GM12891 (cell line): ENCODE measurements at regions not wholly inside any gene's neighbourhood (a gene's known extent, or its start where the extent isn't known, plus 50 kb on each side); places are given as distances from the start of the nearest gene placed in this dataset.
"Not testable (repeated sequence)": the region's sequence is repeated elsewhere in the genome, so short reads cannot be mapped to it uniquely, and the experiment has no call there.

Experiments used
- DNase-seq: peaks from one replicate; pipeline ENCODE4 v3.0.0; 2011; ENCODE audit warnings: low spot score; ENCODE audit not compliant: insufficient read length
- FAIRE-seq: peaks from 2 replicates; lab custom pipeline; 2011; peaks lifted over from hg19 to GRCh38; lab: Jason Lieb, UNC
- PAX5 ChIP-seq: IDR thresholded peaks from 2 replicates; pipeline ENCODE4 v1.6.1; 2011; ENCODE audit warnings: low read length, moderate library complexity, mild to moderate bottlenecking; ENCODE audit not compliant: insufficient read depth, severe bottlenecking
- POLR2A ChIP-seq: IDR thresholded peaks from 2 replicates; pipeline ENCODE4 v1.6.1; 2011; ENCODE audit warnings: low read depth, low read length, control low read depth
- POLR2AphosphoS5 ChIP-seq: IDR thresholded peaks from 2 replicates; pipeline ENCODE4 v1.6.1; 2011; ENCODE audit warnings: low read depth, low read length, control low read depth
- POU2F2 ChIP-seq: IDR thresholded peaks from 2 replicates; pipeline ENCODE4 v1.6.1; 2011; ENCODE audit warnings: low read depth, mild to moderate bottlenecking, control low read depth, low read length, moderate library complexity
- SPI1 ChIP-seq: IDR thresholded peaks from 2 replicates; pipeline ENCODE4 v1.6.1; 2011; ENCODE audit warnings: low read depth, low read length, control low read depth
- TAF1 ChIP-seq: IDR thresholded peaks from 2 replicates; pipeline ENCODE4 v1.6.1; 2011; ENCODE audit warnings: low read depth, low read length, control low read depth

- FAIRE-seq (no peak), DNase-seq (no peak)
- no peak for TF ChIP-seq PAX5
- TF ChIP-seq SPI1, result no peak
- TF ChIP-seq POLR2A, result no peak
- TF ChIP-seq TAF1, result no peak
- no peak for TF ChIP-seq POLR2AphosphoS5
- no peak for TF ChIP-seq POU2F2
Observed at GRCh38 chr13:112160558-112160957, 93.6 kb downstream of the SOX1 start.

- DNase-seq (no peak), FAIRE-seq (no peak)
- TF ChIP-seq TAF1 (no peak), PAX5 (no peak), POU2F2 (no peak)
Observed at GRCh38 chr13:112161521-112162301, 94.8 kb downstream of the SOX1 start.

- not testable (repeated sequence) for DNase-seq, FAIRE-seq
Observed at GRCh38 chr13:112163691-112164660, 97.0 kb downstream of the SOX1 start.

GRCh38 chr13:112165712-112166111, 98.8 kb downstream of the SOX1 start:
- DNase-seq, result no peak
- FAIRE-seq, result no peak
- no peak for TF ChIP-seq POU2F2
- no peak for TF ChIP-seq TAF1
- no peak for TF ChIP-seq SPI1
- TF ChIP-seq POLR2AphosphoS5, result no peak
- TF ChIP-seq PAX5, result no peak
- no peak for TF ChIP-seq POLR2A

GRCh38 chr13:112168761-112169160, 101.8 kb downstream of the SOX1 start:
- TF ChIP-seq SPI1 (no peak), POLR2AphosphoS5 (no peak), PAX5 (no peak), TAF1 (no peak), POU2F2 (no peak), POLR2A (no peak)
- DNase-seq, result no peak
- FAIRE-seq, result no peak

GRCh38 chr13:112169941-112170822, 103.2 kb downstream of the SOX1 start:
- FAIRE-seq (no peak), DNase-seq (no peak)
- TF ChIP-seq TAF1, result no peak

- TF ChIP-seq TAF1 (no peak), PAX5 (no peak), POU2F2 (no peak), POLR2AphosphoS5 (no peak), POLR2A (no peak), SPI1 (no peak)
- DNase-seq (no peak), FAIRE-seq (no peak)
Observed at GRCh38 chr13:112170823-112171569, 104.0 kb downstream of the SOX1 start.

GRCh38 chr13:112171570-112171965, 104.6 kb downstream of the SOX1 start:
- TF ChIP-seq SPI1, result no peak
- TF ChIP-seq POLR2AphosphoS5, result no peak
- TF ChIP-seq PAX5, result no peak
- TF ChIP-seq POU2F2, result no peak
- no peak for TF ChIP-seq POLR2A
- TF ChIP-seq TAF1, result no peak
- FAIRE-seq, result no peak

GRCh38 chr13:112172017-112172416, 105.1 kb downstream of the SOX1 start:
- DNase-seq, result no peak
- FAIRE-seq, result no peak
- no peak for TF ChIP-seq SPI1
- no peak for TF ChIP-seq TAF1
- no peak for TF ChIP-seq POLR2A
- no peak for TF ChIP-seq POU2F2

More at GRCh38 chr13:112171570-112171965, 104.6 kb downstream of the SOX1 start:
- DNase-seq, result no peak
